ENCODE measurements at regions not wholly inside any gene's neighbourhood (a gene's known extent, or its start where the extent isn't known, plus 50 kb on each side); places are given as distances from the start of the nearest gene placed in this dataset.

GRCh38 chr4:79053754-79054153, 114.5 kb upstream of the PAQR3 start:
- H3K27me3 ChIP-seq, result no peaks in the 10 kb centered on the region
- intact Hi-C loops (cut with DNase I), result no loop called here
- H3K27ac ChIP-seq, result no peak overlapping the region
- no peaks in the 10 kb centered on the region for H3K9me3 ChIP-seq
- no peak overlapping the region for H3K4me3 ChIP-seq
- ATAC-seq, result no peak
- no peak for DNase-seq
- TF ChIP-seq, protein P1, sequence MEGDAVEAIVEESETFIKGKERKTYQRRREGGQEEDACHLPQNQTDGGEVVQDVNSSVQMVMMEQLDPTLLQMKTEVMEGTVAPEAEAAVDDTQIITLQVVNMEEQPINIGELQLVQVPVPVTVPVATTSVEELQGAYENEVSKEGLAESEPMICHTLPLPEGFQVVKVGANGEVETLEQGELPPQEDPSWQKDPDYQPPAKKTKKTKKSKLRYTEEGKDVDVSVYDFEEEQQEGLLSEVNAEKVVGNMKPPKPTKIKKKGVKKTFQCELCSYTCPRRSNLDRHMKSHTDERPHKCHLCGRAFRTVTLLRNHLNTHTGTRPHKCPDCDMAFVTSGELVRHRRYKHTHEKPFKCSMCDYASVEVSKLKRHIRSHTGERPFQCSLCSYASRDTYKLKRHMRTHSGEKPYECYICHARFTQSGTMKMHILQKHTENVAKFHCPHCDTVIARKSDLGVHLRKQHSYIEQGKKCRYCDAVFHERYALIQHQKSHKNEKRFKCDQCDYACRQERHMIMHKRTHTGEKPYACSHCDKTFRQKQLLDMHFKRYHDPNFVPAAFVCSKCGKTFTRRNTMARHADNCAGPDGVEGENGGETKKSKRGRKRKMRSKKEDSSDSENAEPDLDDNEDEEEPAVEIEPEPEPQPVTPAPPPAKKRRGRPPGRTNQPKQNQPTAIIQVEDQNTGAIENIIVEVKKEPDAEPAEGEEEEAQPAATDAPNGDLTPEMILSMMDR (IDR thresholded peaks at IDR 0.05), result no peak
- H3K36me3 ChIP-seq, result no peaks in the 10 kb centered on the region
- H3K4me1 ChIP-seq, result no peaks in the 10 kb centered on the region

DNA sequence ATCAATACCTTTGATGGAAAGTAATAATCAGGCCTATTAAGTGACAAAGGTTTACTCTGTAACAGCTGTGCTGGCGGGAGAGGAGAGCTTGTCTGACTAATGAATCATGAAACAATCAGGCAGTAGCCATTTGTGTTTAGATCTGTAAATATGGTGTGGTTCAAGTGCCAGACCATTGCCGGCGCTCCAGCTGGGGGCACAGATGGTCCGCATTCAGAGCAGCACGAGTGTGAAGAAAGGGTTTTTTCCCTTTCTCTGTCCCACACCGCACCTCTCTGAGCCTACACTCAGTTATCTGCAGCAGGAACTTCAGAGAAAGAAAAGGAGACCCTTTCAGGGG, 111.3 kb upstream of the PAQR3 start:
- DNase-seq, result peak in 1 of 4 donors; percentile 27
- intact Hi-C loops (cut with DNase I), result no loop called here
- Histone ChIP-seq H3K9me3 (no peaks in the 10 kb centered on the region), H3K27me3 (no peaks in the 10 kb centered on the region), H3K27ac (no peak overlapping the region), H3K4me3 (no peak overlapping the region), H3K4me1 (no peaks in the 10 kb centered on the region), H3K36me3 (no peaks in the 10 kb centered on the region)
- no peak for ATAC-seq
- TF ChIP-seq, protein P1 (IDR thresholded peaks at IDR 0.05), result no peak

DNA sequence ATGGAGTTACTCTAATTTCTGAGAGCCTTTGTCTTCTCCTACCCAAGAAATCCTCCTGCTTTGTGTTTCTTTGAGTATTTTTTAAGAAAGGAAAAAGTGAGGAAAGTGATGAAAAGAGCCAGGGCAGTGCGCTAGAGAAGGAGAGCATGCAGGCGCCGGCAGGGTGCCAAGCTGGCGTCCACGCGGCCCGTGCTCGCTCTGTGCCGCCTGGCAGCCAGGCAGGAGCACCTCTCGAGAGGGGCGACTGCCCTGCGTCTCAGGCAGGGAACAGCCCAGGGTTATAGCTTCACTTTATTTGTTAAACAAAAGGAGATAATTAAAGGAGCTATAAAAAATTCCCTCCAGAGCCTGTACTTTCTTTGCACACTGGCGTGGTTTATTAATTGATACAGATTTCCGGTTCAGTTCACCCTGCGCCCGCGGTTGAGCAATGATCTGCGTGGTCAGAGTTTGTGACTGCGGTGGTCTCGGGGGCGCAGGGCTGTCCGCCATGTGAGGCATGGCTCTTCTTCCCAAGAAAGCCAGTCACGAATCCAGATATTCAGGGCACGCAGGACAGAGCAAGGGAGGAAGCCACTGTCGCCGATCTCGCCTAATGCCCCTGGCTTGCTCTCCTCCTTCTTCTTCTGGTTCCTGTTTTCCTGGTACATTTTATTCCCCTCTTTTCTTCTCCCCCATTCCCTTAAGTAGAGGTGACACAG, 110.8 kb upstream of the PAQR3 start:
- TF ChIP-seq, protein P1 (IDR thresholded peaks at IDR 0.05), result no peak
- Histone ChIP-seq H3K4me1 (no peaks in the 10 kb centered on the region), H3K27me3 (no peaks in the 10 kb centered on the region), H3K9me3 (no peaks in the 10 kb centered on the region), H3K27ac (no peak overlapping the region), H3K36me3 (no peaks in the 10 kb centered on the region), H3K4me3 (no peak overlapping the region)
- ATAC-seq (no peak), DNase-seq (peak in 1 of 4 donors; percentile 39)
- intact Hi-C loops (cut with DNase I), result no loop called here

- DNase-seq (no peak), ATAC-seq (no peak)
- intact Hi-C loops (cut with DNase I), result no loop called here
- Histone ChIP-seq H3K9me3 (no peaks in the 10 kb centered on the region), H3K4me3 (no peak overlapping the region), H3K4me1 (no peaks in the 10 kb centered on the region), H3K27ac (no peak overlapping the region), H3K36me3 (no peaks in the 10 kb centered on the region), H3K27me3 (no peaks in the 10 kb centered on the region)
- TF ChIP-seq, protein P1 (IDR thresholded peaks at IDR 0.05), result no peak
Measured at GRCh38 chr4:79048878-79049277, 109.6 kb upstream of the PAQR3 start.

- H3K27ac ChIP-seq, result no peak overlapping the region
- H3K4me1 ChIP-seq, result no peaks in the 10 kb centered on the region
- TF ChIP-seq, protein P1 (IDR thresholded peaks at IDR 0.05), result no peak
- H3K36me3 ChIP-seq, result no peaks in the 10 kb centered on the region
- DNase-seq (no peak), ATAC-seq (no peak)
- H3K27me3 ChIP-seq, result no peaks in the 10 kb centered on the region
- H3K9me3 ChIP-seq, result no peaks in the 10 kb centered on the region
- no peak overlapping the region for H3K4me3 ChIP-seq
- intact Hi-C loops (cut with DNase I), result no loop called here
Measured at GRCh38 chr4:79047316-79047715, 108.1 kb upstream of the PAQR3 start.
